ENCODE measurements at regions not wholly inside any gene's neighbourhood (a gene's known extent, or its start where the extent isn't known, plus 50 kb on each side); places are given as distances from the start of the nearest gene placed in this dataset.

DNA sequence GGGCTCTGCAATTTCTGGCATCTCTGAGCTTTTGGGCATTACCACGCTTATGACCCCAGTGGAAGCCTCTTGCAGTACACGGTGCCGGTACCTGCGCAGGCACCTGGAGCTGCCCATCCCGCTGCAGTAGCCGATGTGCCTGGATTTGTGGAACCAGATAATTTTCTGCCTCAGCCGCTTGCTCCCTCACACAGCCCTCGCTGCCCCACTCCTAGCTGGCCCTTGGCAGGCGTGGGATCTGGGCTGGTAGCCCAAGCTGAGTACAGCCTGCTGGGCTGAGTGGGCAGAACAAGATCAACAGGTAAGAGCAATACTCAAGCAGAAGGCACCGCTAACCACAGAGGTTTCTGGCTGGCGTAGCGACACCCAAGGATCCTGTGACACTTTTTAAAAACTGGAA is 1808.8 kb upstream of the ACO1 start:
- no peak overlapping the region for H2BK12ac ChIP-seq (ENCODE audit: low read length in 2 of 2)
- no peak overlapping the region for H2AFZ ChIP-seq (ENCODE audit: low read depth, low read length)
- H4K8ac ChIP-seq (ENCODE audit: low read length) = no peak overlapping the region
- no peak overlapping the region for H4K91ac ChIP-seq (ENCODE audit: low read length)
- 94% methylated on average over 12 of the region's 12 CpGs for WGBS
- no peak overlapping the region for H2BK15ac ChIP-seq (ENCODE audit: low read depth, poor library complexity, severe bottlenecking)
- DNase-seq = no peak
- H3K4me3 ChIP-seq (ENCODE audit: insufficient read depth in 1 of 2, low read depth in 1 of 2, low read length in 2 of 2) = no peak overlapping the region
- no peaks in the 10 kb centered on the region for H3K36me3 ChIP-seq (ENCODE audit: control insufficient read depth in 1 of 2, insufficient read depth in 2 of 2, low read depth in 1 of 2, low read length in 2 of 2)
- no peak overlapping the region for H2BK120ac ChIP-seq (ENCODE audit: low read depth, low read length)
- no peak overlapping the region for H3K14ac ChIP-seq (ENCODE audit: low read length in 2 of 2)
- no peak overlapping the region for H3K27ac ChIP-seq (ENCODE audit: low read length, poor library complexity, severe bottlenecking)
- no peak overlapping the region for H3K9ac ChIP-seq (ENCODE audit: low read length)
- no peaks in the 10 kb centered on the region for H3K4me1 ChIP-seq (ENCODE audit: control insufficient read depth, insufficient read depth, low read depth, low read length)
- H3K23ac ChIP-seq (ENCODE audit: low read length in 2 of 2) = no peak overlapping the region
- H3K79me1 ChIP-seq (replicated peaks; ENCODE audit: low read length, poor library complexity, severe bottlenecking) = no peaks in the 10 kb centered on the region
- H3K18ac ChIP-seq (ENCODE audit: low read depth in 1 of 2, low read length in 2 of 2) = no peak overlapping the region
- H3K4ac ChIP-seq (ENCODE audit: low read depth in 1 of 2, low read length in 2 of 2) = no peak overlapping the region
- no peaks in the 10 kb centered on the region for H3K27me3 ChIP-seq (ENCODE audit: control insufficient read depth in 1 of 2, insufficient read depth in 1 of 2, low read length in 2 of 2)
- H2AK5ac ChIP-seq (ENCODE audit: low read length, severe bottlenecking) = no peak overlapping the region
- H3K4me2 ChIP-seq (ENCODE audit: low read length, poor library complexity, severe bottlenecking) = no peak overlapping the region
- H2BK5ac ChIP-seq (ENCODE audit: low read depth, low read length, poor library complexity, severe bottlenecking) = no peak overlapping the region
- no peaks in the 10 kb centered on the region for H3K9me3 ChIP-seq (ENCODE audit: control insufficient read depth, low read length)

DNA sequence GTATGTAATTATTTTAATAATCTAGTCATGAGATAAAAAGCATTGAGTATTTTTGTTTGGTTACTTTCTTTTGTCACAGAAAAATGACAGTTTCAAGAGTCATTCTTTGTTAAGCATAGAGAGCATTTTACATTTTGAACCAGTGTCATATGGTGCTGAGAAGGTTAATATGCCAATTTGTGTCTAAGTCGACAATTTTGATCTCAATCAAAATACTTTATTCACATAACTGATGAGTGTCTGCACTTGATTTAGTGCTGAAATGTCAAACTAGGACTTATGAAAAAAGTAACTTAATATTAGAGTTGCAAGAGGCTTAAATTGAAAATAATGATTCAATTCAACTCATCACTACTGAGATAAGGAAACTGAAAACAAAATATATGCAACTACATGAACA is 1804.6 kb upstream of the ACO1 start:
- H3K27ac ChIP-seq (ENCODE audit: low read length, poor library complexity, severe bottlenecking) = no peak overlapping the region
- H3K36me3 ChIP-seq (ENCODE audit: control insufficient read depth in 1 of 2, insufficient read depth in 2 of 2, low read depth in 1 of 2, low read length in 2 of 2) = no peaks in the 10 kb centered on the region
- H3K4ac ChIP-seq (ENCODE audit: low read depth in 1 of 2, low read length in 2 of 2) = no peak overlapping the region
- H2BK5ac ChIP-seq (ENCODE audit: low read depth, low read length, poor library complexity, severe bottlenecking) = no peak overlapping the region
- no peak overlapping the region for H3K9ac ChIP-seq (ENCODE audit: low read length)
- no peak overlapping the region for H3K4me3 ChIP-seq (ENCODE audit: insufficient read depth in 1 of 2, low read depth in 1 of 2, low read length in 2 of 2)
- H3K4me2 ChIP-seq (ENCODE audit: low read length, poor library complexity, severe bottlenecking) = no peak overlapping the region
- H4K91ac ChIP-seq (ENCODE audit: low read length) = no peak overlapping the region
- peaks cover 4% of the 10 kb centered on the region for H3K9me3 ChIP-seq (ENCODE audit: control insufficient read depth, low read length)
- no peak overlapping the region for H2AK5ac ChIP-seq (ENCODE audit: low read length, severe bottlenecking)
- H3K4me1 ChIP-seq (ENCODE audit: control insufficient read depth, insufficient read depth, low read depth, low read length) = no peaks in the 10 kb centered on the region
- no peak overlapping the region for H3K23ac ChIP-seq (ENCODE audit: low read length in 2 of 2)
- H3K18ac ChIP-seq (ENCODE audit: low read depth in 1 of 2, low read length in 2 of 2) = no peak overlapping the region
- H3K14ac ChIP-seq (ENCODE audit: low read length in 2 of 2) = no peak overlapping the region
- no peaks in the 10 kb centered on the region for H3K27me3 ChIP-seq (ENCODE audit: control insufficient read depth in 1 of 2, insufficient read depth in 1 of 2, low read length in 2 of 2)
- H2AFZ ChIP-seq (ENCODE audit: low read depth, low read length) = no peak overlapping the region
- no peaks in the 10 kb centered on the region for H3K79me1 ChIP-seq (replicated peaks; ENCODE audit: low read length, poor library complexity, severe bottlenecking)
- 100% methylated on average over 1 of the region's 1 CpG for whole genome bisulfite sequencing
- no peak overlapping the region for H2BK120ac ChIP-seq (ENCODE audit: low read depth, low read length)
- no peak for DNase-seq
- no peak overlapping the region for H2BK12ac ChIP-seq (ENCODE audit: low read length in 2 of 2)
- no peak overlapping the region for H2BK15ac ChIP-seq (ENCODE audit: low read depth, poor library complexity, severe bottlenecking)
- no peak overlapping the region for H4K8ac ChIP-seq (ENCODE audit: low read length)

DNA sequence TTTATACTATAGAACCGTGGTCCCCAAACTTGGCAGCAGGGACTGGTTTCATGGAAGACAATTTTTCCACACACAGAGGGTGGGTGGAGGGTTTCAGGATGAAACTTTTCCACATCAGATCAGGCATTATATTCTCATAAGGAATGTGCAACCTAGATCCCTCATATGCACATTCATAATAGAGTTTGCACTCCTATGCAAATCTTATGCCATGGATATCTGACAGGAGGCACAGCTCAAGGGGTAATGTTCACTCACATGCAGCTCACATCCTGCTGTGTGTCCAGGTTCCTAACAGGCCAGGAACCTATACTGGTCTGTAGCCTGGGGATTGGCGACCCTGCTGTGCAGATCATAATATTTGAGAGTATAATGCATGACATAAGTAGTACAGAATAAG is 1802.2 kb upstream of the ACO1 start:
- H4K8ac ChIP-seq (ENCODE audit: low read length) = no peak overlapping the region
- H3K9ac ChIP-seq (ENCODE audit: low read length) = no peak overlapping the region
- H2BK5ac ChIP-seq (ENCODE audit: low read depth, low read length, poor library complexity, severe bottlenecking) = no peak overlapping the region
- no peak overlapping the region for H3K23ac ChIP-seq (ENCODE audit: low read length in 2 of 2)
- H3K4me3 ChIP-seq (ENCODE audit: insufficient read depth in 1 of 2, low read depth in 1 of 2, low read length in 2 of 2) = no peak overlapping the region
- H3K18ac ChIP-seq (ENCODE audit: low read depth in 1 of 2, low read length in 2 of 2) = no peak overlapping the region
- H2AFZ ChIP-seq (ENCODE audit: low read depth, low read length) = no peak overlapping the region
- no peaks in the 10 kb centered on the region for H3K36me3 ChIP-seq (ENCODE audit: control insufficient read depth in 1 of 2, insufficient read depth in 2 of 2, low read depth in 1 of 2, low read length in 2 of 2)
- no peak overlapping the region for H3K4me2 ChIP-seq (ENCODE audit: low read length, poor library complexity, severe bottlenecking)
- no CpG with 5 or more reads among the region's 2 CpGs for WGBS
- H3K4me1 ChIP-seq (ENCODE audit: control insufficient read depth, insufficient read depth, low read depth, low read length) = no peaks in the 10 kb centered on the region
- no peak overlapping the region for H2AK5ac ChIP-seq (ENCODE audit: low read length, severe bottlenecking)
- no peak overlapping the region for H4K91ac ChIP-seq (ENCODE audit: low read length)
- H2BK15ac ChIP-seq (ENCODE audit: low read depth, poor library complexity, severe bottlenecking) = no peak overlapping the region
- H3K27ac ChIP-seq (ENCODE audit: low read length, poor library complexity, severe bottlenecking) = no peak overlapping the region
- H2BK120ac ChIP-seq (ENCODE audit: low read depth, low read length) = no peak overlapping the region
- H3K27me3 ChIP-seq (ENCODE audit: control insufficient read depth in 1 of 2, insufficient read depth in 1 of 2, low read length in 2 of 2) = no peaks in the 10 kb centered on the region
- no peaks in the 10 kb centered on the region for H3K79me1 ChIP-seq (replicated peaks; ENCODE audit: low read length, poor library complexity, severe bottlenecking)
- no peak overlapping the region for H2BK12ac ChIP-seq (ENCODE audit: low read length in 2 of 2)
- DNase-seq = no peak
- H3K4ac ChIP-seq (ENCODE audit: low read depth in 1 of 2, low read length in 2 of 2) = no peak overlapping the region
- H3K14ac ChIP-seq (ENCODE audit: low read length in 2 of 2) = no peak overlapping the region
- H3K9me3 ChIP-seq (ENCODE audit: control insufficient read depth, low read length) = peaks cover 4% of the 10 kb centered on the region

DNA sequence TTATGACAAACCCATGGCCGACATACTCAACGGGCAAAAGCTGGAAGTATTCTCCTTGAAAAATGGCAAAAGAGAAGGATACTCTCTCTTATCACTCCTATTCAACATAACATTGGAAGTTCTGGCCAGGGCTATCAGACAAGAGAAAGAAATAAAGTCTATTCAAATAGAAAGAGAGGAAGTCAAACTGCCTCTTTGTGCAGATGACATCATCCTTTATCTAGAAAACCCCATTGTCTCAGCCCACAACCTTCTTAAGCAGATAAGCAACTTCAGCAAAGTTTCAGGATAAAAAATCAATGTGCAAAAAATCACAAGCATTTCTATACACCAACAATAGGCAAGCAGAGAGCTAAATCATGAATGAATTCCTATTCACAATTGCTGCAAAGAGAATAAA is 1799.9 kb upstream of the ACO1 start:
- Histone ChIP-seq H3K4me1 (ENCODE audit: control insufficient read depth, insufficient read depth, low read depth, low read length) (no peaks in the 10 kb centered on the region), H3K9ac (ENCODE audit: low read length) (no peak overlapping the region), H3K27ac (ENCODE audit: low read length, poor library complexity, severe bottlenecking) (no peak overlapping the region), H3K36me3 (ENCODE audit: control insufficient read depth in 1 of 2, insufficient read depth in 2 of 2, low read depth in 1 of 2, low read length in 2 of 2) (no peaks in the 10 kb centered on the region), H4K91ac (ENCODE audit: low read length) (no peak overlapping the region), H3K27me3 (ENCODE audit: control insufficient read depth in 1 of 2, insufficient read depth in 1 of 2, low read length in 2 of 2) (no peaks in the 10 kb centered on the region), H3K23ac (ENCODE audit: low read length in 2 of 2) (no peak overlapping the region), H3K18ac (ENCODE audit: low read depth in 1 of 2, low read length in 2 of 2) (no peak overlapping the region), H2AK5ac (ENCODE audit: low read length, severe bottlenecking) (no peak overlapping the region), H3K9me3 (ENCODE audit: control insufficient read depth, low read length) (peaks cover 4% of the 10 kb centered on the region), H2BK5ac (ENCODE audit: low read depth, low read length, poor library complexity, severe bottlenecking) (no peak overlapping the region), H3K4ac (ENCODE audit: low read depth in 1 of 2, low read length in 2 of 2) (no peak overlapping the region), H2BK120ac (ENCODE audit: low read depth, low read length) (no peak overlapping the region), H3K14ac (ENCODE audit: low read length in 2 of 2) (no peak overlapping the region), H3K79me1 (replicated peaks; ENCODE audit: low read length, poor library complexity, severe bottlenecking) (no peaks in the 10 kb centered on the region), H3K4me3 (ENCODE audit: insufficient read depth in 1 of 2, low read depth in 1 of 2, low read length in 2 of 2) (no peak overlapping the region), H2AFZ (ENCODE audit: low read depth, low read length) (no peak overlapping the region), H2BK15ac (ENCODE audit: low read depth, poor library complexity, severe bottlenecking) (no peak overlapping the region), H3K4me2 (ENCODE audit: low read length, poor library complexity, severe bottlenecking) (no peak overlapping the region), H2BK12ac (ENCODE audit: low read length in 2 of 2) (no peak overlapping the region), H4K8ac (ENCODE audit: low read length) (no peak overlapping the region)
- WGBS = no CpG with 5 or more reads among the region's 2 CpGs
- no peak for DNase-seq
